ENCODE measurements at regions not wholly inside any gene's neighbourhood (a gene's known extent, or its start where the extent isn't known, plus 50 kb on each side); places are given as distances from the start of the nearest gene placed in this dataset.
"Not testable (repeated sequence)": the region's sequence is repeated elsewhere in the genome, so short reads cannot be mapped to it uniquely, and the experiment has no call there.

- DNase-seq = no peak
Measured at GRCh38 chr11:123378096-123378495, 52.0 kb upstream of the GRAMD1B start.

DNA sequence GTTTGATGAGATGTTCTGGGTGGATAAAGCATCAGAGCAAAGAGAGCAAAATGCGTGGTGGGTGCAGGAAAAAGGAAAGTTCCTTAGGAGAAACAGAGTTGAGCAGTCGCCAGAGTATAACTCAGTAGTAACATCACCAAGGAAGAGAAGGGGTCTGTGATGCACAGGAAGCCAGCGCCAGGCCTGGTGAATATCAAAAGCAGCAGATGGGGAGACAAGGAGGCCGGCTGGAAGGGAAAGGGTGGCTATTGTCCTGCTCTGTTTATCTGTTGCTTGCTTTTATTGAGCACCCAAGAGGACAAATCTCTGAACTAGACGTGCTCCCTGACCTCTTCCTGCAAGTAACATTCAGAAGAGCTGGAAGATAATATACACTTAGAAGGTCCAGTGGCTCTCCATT, 52.7 kb upstream of the GRAMD1B start:
- no peak for DNase-seq

DNA sequence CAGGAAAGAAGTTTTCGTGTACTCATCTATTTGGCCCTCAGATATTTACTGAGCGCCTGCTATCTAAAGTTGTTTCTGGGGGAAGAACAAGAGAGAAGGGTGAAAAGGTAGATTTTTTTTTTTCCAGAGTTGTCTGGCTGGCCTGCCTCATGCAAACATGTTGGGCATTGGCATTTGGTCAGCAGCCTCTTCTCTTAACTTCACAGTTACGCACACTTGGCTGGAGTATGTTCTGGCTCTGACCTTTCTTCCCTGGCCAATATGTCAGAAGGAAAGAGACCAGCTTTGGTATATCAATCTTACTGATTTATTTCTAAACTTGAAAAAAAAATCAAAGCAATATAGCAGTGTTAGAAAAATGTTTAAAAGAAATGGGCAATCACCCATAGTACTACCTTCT, 54.2 kb upstream of the GRAMD1B start:
- no peak for DNase-seq

DNA sequence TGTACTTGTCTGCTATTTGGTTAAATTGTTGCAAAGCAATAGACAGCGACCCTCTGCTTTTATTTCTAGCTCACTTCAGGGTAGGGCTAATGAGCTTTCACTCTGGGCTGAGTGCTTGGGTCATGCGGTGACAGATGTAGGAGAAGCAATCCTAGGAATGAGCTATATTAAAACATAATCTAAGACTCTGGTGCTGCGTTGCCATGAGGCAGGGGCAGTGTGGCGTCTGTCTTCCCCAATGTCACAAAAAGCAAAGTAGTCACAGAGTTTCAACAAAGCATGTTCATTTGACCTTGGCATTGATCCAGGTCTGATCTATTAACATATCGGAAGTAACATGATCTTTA, 55.5 kb upstream of the GRAMD1B start:
- no peak for DNase-seq

DNA sequence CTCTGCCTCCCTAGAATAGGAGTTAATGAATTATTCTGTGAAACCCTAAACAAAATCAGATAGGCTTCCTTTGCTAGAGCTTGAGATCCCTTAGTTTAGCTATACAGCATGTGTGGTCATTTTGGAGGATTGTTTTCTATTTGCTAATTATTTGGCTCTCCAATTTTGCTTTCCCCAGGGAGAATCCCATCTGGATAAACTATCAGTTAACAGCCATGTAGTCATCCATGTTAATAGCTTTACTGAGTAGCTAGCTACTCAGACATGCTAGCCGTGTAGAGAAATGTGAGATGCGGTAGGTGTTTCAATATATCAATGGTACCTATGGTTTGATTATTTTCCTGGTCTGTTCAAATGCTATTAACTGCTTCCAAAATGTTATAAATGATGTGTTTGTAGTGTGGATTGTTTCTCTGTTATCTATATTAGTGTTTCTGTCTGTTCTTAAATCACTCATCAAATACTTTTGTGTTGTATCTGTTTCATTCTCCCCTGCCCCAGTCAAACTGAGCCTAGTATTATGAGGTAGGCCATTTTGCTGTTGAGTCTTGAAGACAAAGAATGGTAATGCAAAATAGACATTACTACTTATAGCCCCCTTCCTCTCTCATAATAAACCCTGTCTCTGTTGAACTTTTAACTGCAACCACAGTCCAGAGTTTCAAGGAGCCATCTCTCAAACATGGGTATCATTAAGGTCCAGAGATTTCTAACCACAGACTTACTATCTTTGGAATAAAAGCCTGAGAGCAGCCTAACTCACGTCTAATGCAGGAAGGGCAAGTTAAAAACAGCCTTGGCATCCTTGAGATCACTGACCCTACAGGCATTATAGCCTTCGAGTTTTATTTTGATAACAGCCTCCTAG, 56.1 kb upstream of the GRAMD1B start:
- no peak for DNase-seq

- no peak for DNase-seq
Measured at GRCh38 chr11:123371506-123372297, 58.4 kb upstream of the GRAMD1B start.

- DNase-seq = no peak
Measured at GRCh38 chr11:123366924-123367323, 63.1 kb upstream of the GRAMD1B start.

DNA sequence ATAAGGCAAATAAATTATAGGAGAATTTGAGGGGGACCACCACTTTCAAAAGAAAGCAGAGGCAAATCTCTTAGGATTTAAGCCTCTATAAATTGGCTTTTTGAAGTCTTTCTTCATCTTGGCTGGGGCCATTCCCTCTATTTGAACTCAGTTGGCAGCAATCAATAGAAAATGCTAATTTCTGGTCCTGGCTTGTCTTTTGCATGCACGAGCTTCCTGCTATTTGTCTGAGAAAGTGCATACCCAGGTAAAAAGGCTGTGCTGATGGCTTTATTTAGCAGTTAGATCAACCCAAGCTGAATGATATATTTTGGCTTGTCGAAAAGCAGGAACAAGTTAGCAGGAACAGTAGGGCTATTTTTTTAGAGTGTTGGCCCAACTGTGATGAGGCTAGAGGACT, 64.1 kb upstream of the GRAMD1B start:
- no peak for DNase-seq

GRCh38 chr11:123364080-123364479, 66.0 kb upstream of the GRAMD1B start:
- DNase-seq = no peak

GRCh38 chr11:123363556-123363955, 66.5 kb upstream of the GRAMD1B start:
- no peak for DNase-seq

GRCh38 chr11:123362941-123363340, 67.1 kb upstream of the GRAMD1B start:
- no peak for DNase-seq

DNA sequence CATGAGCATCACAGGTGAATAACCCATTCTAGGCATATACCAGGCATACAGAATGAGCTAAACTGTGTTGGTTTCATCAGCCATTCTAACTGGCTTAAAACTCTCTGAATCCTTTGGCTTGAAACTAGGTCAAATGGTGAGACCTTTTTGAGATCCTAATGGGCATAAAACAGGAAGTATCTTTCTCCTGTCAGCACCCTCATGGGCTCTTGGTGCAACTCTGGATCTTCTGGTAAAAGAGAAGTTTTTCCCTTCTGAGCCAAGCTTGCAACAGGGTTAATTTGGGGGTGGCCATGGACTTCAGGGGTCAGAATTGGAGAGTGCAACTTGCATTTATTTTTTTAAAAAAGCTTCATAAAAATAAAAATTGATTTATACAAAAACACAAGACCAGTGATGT, 67.9 kb upstream of the GRAMD1B start:
- DNase-seq = no peak

DNA sequence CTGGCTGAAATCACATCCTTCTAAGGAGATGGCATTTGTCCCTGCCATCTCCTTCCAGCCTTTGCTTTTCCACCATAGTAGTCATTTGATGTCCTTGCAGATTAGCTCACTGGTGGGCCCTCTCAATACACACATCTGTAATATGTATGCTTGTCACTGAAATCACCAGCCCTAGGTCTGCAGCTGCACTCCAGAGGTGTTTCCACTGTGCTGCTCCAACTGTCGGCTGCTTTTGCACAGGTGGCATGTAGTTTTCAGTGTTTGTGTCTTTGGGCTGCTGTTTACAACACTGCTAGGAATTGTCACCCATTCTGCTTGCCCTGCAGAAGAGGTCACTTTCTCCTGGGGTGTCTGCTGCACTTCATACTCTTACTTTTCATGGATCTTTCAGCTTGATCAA, 69.0 kb upstream of the GRAMD1B start:
- no peak for DNase-seq

GRCh38 chr11:123360267-123360936, 69.7 kb upstream of the GRAMD1B start:
- no peak for DNase-seq

GRCh38 chr11:123357990-123358827, 71.9 kb upstream of the GRAMD1B start:
- no peak for DNase-seq

DNA sequence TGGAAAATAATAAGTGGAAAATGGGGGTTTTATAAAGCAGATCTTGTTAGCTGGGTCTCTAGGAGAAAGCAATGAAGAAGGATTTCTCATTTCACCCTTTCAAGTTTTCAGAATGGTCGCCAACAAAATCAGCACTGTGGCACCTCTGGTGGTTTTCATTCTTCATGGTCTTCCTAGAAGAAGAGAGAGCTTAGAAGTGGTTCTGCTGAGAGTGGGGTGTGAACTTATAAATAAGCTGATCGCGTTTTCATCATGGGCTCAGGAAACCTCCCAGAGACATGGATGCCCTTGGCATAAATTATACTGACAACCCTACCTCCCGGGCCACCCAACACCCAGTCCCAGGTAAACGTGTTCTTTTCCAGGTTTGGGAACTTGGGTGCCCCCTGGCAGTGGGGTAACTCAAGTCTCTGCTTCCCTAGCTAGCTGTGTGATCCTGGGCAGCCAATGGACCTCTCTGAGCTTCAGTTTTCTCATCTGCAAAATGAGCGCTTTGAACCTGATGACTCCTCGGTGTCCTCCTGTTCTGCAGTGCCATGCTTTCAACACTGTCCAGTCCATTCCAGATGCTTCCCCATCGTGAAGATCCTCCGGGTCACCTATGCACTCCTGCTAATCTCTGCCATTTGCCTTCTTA, 72.6 kb upstream of the GRAMD1B start:
- DNase-seq = no peak

DNA sequence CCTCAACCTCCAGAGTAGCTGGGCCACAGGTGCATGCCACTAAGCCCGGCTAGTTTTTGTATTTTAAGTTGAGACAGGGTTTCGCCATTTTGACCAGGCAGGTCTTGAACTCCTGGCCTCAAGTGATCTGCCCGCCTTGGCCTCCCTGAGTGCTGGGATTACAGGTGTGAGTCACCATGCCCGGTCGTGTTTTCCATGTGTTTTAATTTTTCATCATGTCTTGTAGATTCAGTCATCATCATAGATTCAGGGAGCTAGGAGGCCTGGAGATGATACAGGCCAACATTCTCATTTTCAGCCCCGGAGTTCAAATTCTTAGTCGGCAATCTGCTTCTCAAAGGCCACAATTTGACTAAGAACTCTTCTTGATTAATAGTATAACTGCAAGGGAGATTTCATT, 73.5 kb upstream of the GRAMD1B start:
- DNase-seq = no peak

DNA sequence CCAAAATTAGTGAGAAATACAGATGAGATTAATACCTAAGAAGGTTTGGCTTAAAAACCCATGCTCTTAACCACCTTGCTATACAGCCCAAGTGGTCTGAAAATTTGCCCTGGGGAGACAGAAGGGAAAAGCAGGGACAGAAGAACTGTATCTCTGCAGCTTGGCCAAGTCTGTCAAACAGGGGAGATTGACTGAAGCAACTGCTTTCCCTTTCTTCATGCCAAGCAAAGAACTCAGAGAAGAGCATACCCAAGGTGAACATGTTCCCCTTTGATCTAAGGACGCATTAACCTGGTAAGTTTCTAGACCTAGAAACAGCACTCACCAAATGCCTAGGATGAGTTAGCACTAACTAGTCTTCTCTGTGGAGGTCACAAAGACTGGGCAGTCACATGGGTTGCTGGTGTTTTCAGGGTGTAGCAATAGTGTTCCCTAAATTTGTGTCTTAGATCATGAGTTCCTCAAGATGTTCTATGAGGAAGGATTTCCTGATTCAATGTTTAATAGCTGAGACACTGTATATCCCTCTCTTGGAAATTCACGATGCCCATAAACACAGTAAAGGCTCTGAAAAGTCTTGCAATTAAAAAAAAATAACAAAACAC, 75.6 kb upstream of the GRAMD1B start:
- DNase-seq = no peak

DNA sequence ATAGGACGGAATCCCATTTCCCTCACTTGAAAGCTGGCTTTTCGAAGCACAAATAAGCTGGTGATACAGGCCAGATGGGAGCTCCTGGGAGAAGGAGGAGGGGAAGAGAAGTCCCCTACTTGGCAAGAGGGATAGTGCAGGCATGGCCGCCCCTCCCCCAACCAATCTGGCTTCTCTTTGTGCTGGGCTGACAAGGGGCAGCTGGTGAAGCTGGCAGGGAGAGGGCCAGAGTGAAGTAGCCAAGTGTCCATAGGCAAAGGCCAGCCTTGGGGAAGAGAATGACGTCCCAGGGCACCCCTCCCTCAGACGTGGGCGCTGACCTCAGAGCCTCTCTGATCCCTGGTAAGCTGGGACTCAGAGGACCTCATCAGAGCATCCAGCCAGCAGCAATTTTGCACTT, 78.7 kb upstream of the GRAMD1B start:
- DNase-seq = no peak

GRCh38 chr11:123349382-123349781, 80.7 kb upstream of the GRAMD1B start:
- DNase-seq = no peak

DNA sequence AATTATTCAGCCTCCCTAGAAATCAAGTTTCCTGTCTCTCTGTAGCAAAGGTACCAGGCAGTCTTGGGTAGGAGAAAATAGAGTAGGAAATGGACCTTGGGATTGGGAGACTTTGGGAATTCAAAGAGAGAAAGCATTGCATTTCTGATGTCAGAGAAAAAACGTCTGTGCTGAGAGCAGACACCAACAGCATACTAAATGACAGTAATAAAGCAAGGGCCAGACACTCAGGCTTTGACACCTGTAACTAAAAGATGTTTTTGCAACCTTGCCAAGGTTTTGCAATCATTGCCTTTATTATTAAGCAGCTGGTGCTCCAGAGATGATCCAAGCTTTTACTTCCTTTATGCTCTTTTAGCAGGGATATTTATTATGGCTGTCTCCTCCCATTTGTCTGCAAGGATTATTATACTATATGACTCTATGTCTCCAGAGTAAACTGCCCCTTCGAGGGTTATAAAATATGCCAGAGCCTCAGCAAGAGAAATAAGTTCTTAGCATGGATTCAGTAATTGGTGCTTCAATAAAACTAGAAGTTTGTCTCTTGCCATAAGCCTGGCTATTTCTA, 85.2 kb upstream of the GRAMD1B start:
- no peak for DNase-seq

- not testable (repeated sequence) for DNase-seq
Measured at GRCh38 chr11:123344188-123344587, 85.9 kb upstream of the GRAMD1B start.
